ENCODE measurements at regions not wholly inside any gene's neighbourhood (a gene's known extent, or its start where the extent isn't known, plus 50 kb on each side); places are given as distances from the start of the nearest gene placed in this dataset.

- H3K27me3 ChIP-seq = no peaks in the 10 kb centered on the region
- no peaks in the 10 kb centered on the region for H3K36me3 ChIP-seq
- no peaks in the 10 kb centered on the region for H3K9me3 ChIP-seq (ENCODE audit: low read depth)
- no peak for TF ChIP-seq CTCF (IDR thresholded peaks at IDR 0.05; ENCODE audit: low read depth, low read length)
- no peak for DNase-seq (ENCODE audit: low read depth in 1 of 2, low spot score in 1 of 2)
- no peak overlapping the region for H3K27ac ChIP-seq
- H3K4me1 ChIP-seq (ENCODE audit: low read depth) = peaks cover 9% of the 10 kb centered on the region
- H3K4me3 ChIP-seq = no peak overlapping the region
Measured at GRCh38 chr5:173501922-173502321, 114.5 kb downstream of the BOD1 start.

GRCh38 chr5:173501271-173501670 lies 115.2 kb downstream of the BOD1 start:
- Histone ChIP-seq H3K4me3 (no peak overlapping the region), H3K36me3 (no peaks in the 10 kb centered on the region), H3K9me3 (ENCODE audit: low read depth) (no peaks in the 10 kb centered on the region), H3K27me3 (no peaks in the 10 kb centered on the region), H3K4me1 (ENCODE audit: low read depth) (peaks cover 9% of the 10 kb centered on the region), H3K27ac (no peak overlapping the region)
- no peak for DNase-seq (ENCODE audit: low read depth in 1 of 2, low spot score in 1 of 2)
- no peak for TF ChIP-seq CTCF (IDR thresholded peaks at IDR 0.05; ENCODE audit: low read depth, low read length)

GRCh38 chr5:173500213-173500560 lies 116.3 kb downstream of the BOD1 start:
- no peak for DNase-seq (ENCODE audit: low read depth in 1 of 2, low spot score in 1 of 2)
- no peak overlapping the region for H3K27ac ChIP-seq
- no peak for TF ChIP-seq CTCF (IDR thresholded peaks at IDR 0.05; ENCODE audit: low read depth, low read length)
- H3K27me3 ChIP-seq = no peaks in the 10 kb centered on the region
- H3K4me3 ChIP-seq = no peak overlapping the region
- H3K36me3 ChIP-seq = no peaks in the 10 kb centered on the region
- H3K4me1 ChIP-seq (ENCODE audit: low read depth) = peaks cover 9% of the 10 kb centered on the region
- H3K9me3 ChIP-seq (ENCODE audit: low read depth) = no peaks in the 10 kb centered on the region

- Histone ChIP-seq H3K4me1 (ENCODE audit: low read depth) (peaks cover 9% of the 10 kb centered on the region), H3K36me3 (no peaks in the 10 kb centered on the region), H3K4me3 (no peak overlapping the region), H3K9me3 (ENCODE audit: low read depth) (no peaks in the 10 kb centered on the region), H3K27ac (no peak overlapping the region), H3K27me3 (no peaks in the 10 kb centered on the region)
- no peak for DNase-seq (ENCODE audit: low read depth in 1 of 2, low spot score in 1 of 2)
- no peak for TF ChIP-seq CTCF (IDR thresholded peaks at IDR 0.05; ENCODE audit: low read depth, low read length)
Measured at GRCh38 chr5:173499471-173500212, 116.8 kb downstream of the BOD1 start.

GRCh38 chr5:173498739-173499470 lies 117.5 kb downstream of the BOD1 start:
- Histone ChIP-seq H3K4me1 (ENCODE audit: low read depth) (peaks cover 9% of the 10 kb centered on the region), H3K36me3 (no peaks in the 10 kb centered on the region), H3K27me3 (no peaks in the 10 kb centered on the region), H3K9me3 (ENCODE audit: low read depth) (no peaks in the 10 kb centered on the region), H3K27ac (peak overlapping the region; percentile 1), H3K4me3 (no peak overlapping the region)
- no peak for TF ChIP-seq CTCF (IDR thresholded peaks at IDR 0.05; ENCODE audit: low read depth, low read length)
- peak in 1 of 2 donors; percentile 21 for DNase-seq (ENCODE audit: low read depth in 1 of 2, low spot score in 1 of 2)
